T-helper 1 cell (primary cell): ENCODE measurements at regions not wholly inside any gene's neighbourhood (a gene's known extent, or its start where the extent isn't known, plus 50 kb on each side); places are given as distances from the start of the nearest gene placed in this dataset.
A peak's percentile ranks its signal among the peaks of the same experiment; 100 is the strongest.

Source experiments
- DNase-seq, 5 donors: peaks; one replicate each; pipeline ENCODE4 v3.0.0-alpha.2; 2012 to 2020

DNA sequence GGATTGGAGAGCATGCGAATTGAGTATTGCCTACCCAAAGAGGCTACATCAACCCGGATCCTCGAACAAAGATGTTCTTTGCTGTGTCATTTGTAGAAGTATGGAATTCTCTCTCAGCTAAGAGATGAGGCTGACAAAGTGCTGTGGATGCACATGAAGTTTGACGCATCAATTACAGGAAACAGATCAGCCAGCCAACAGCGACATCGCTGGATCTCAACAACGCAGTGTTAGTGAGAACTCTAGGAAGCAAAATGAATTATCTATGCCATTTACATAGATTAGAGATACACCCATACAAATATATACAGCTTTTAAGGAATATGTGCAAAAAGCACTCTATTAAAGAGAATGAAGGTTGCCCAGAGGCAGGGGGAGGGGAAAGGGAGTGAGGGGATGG lies 160.6 kb upstream of the RGMA start:
- no peak for DNase-seq

DNA sequence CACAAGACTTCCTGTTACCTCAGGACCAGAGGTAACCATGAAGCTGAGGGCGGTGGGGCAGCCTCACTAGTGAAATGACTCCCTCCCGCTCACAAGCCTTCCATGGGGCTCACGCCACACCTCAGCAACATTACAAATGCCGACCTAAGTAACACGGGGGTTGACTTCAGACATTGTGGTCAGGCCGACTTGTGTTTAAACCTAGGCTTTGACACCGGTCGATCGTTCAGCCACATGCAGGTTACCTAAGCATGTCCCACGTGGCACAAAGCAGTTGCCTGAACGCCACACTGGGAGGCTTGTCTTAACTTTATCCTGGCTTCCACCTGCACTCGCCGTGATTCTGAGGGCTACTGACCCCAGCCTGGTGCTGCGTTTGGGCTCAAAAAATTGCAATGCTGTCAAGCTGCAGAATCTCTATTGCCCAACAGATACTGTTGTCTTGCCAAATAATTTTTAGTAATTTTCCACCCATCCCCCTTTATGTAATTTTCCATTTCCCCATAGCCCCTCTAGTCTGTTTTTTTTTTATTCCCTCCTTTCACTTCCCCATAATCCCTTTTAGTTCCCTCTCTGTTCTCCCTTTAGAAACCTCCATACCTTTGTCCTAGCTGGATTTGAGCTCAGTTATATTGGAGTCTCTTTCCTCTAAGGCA lies 158.6 kb upstream of the RGMA start:
- no peak for DNase-seq

DNA sequence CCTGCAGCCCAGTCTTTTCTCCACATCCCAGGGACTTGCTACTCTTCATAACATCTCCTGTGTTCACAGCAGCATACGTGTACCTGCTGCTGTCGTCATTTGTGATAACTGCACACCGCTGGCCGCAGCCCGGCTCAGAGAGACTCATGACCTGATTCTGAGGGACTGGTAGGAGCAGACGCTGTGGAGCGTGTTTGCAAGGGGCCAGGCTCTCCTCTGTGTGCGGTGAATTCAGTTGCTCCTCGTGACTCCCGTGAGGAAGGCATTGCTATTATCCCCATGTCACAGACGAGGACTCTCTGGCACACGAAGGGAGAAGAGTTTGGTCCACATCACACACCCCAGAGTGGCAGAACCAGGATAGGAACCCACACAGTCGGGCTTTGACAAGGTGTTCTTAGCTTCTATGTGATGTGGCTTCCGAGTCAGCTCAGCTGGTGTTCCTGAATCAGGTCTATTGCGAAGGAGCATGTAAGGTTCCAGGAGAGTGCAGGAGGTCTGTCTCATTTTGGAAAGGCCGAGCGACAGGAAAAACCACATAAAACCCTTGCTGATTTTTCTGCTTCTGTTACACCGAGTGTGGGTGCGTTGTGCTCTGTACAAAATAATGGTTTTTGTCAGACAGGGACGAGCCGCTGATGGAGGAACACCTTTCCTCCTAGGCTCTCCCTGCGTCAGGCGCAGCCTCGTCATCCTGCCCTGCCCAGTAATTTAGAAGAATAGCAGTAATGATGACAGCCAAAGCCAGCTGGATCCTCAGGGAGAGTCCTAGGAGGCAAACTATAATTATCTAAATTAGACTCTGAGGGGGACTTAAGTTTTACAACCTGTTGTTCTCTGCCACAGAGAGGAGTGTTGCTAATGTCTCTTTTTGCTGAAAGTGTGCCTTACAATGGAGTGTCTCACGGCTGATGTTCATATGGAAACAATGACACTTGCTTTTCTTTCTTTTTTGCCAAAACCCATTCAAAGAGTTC lies 157.5 kb upstream of the RGMA start:
- DNase-seq = no peak

DNA sequence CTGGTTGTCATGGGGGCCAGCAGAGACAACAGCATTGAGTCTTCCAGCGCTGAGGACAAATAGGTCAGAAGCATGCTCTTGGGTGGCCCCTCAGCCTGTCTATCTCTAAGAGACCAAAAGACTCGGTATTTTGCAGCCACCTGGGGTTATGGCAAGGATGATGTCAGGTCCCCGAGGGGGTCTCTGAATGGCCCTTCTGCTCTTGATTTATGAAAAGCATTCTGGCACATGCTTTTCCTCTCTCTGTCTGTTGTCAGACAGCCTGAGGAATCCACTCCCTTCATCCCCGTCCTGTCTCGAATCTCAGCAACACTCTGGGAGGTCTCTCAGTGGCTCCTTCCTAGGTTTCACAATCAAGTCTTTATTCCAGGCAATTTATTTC lies 156.6 kb upstream of the RGMA start:
- no peak for DNase-seq

DNA sequence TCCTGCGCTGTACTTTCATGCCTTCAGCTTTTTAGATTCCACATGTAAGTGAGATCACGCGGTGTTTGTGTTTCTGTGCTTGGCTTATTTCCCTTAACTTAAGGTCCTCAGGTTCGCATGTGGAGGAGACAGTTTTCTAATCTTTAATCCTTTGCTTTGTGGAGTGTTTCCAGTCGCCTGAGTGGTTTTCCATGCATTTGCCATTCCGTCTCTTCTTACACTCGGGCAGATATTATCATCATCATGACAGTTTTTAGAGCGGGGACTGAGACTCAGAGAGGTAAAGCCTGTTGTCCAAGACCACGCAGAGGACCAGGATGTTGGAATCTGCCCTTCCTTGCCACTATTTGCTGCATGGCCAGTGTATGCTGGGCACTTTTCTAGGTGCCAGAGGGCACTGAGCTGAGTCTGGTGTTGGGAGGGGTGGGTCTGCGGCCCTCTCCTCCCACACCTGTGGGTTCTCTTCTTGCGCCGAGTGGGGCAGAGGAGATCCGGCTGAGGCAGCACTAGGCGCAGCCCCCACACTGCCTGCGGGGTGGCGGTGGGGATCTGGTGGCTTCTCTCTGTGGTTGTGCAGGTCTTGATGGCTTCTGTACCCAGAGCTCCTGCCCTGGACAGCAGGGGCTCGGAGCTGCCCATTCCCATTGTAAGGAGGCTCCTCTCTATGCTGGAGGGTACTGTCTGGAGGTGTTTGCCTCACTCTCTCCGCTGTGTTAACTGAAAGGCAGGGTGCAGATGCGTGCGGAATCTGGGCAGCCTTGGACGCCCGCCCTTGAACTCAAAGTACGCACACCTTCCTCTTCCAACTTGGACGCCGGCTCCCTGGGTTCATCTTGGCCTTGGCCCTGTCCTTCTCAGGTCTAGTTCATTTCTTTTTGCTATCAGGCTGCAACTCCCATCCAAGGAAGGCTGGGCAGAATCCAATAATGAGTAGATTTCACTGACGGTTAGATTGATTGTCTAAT lies 156.0 kb upstream of the RGMA start:
- DNase-seq = no peak

DNA sequence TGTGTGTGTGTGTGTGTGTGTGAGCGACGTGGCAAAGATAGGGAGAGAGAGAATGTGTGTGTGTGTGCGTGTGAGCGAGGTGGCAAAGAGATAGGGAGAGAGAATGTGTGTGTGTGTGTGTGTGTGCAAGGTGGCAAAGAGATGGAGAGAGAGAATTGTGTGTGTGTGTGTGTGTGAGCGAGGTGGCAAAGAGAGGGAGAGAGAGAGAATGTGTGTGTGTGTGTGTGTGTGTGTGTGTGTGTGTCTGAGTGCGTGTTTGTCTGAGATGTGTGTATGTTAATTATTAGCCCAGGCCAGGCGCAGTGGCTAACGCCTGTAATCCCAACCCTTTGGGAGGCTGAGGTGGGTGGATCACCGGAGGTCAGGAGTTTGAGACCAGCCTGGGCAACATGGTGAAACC lies 154.6 kb upstream of the RGMA start:
- no peak for DNase-seq

- no peak for DNase-seq
Measured at GRCh38 chr15:93241696-93242585, 152.9 kb upstream of the RGMA start.

DNA sequence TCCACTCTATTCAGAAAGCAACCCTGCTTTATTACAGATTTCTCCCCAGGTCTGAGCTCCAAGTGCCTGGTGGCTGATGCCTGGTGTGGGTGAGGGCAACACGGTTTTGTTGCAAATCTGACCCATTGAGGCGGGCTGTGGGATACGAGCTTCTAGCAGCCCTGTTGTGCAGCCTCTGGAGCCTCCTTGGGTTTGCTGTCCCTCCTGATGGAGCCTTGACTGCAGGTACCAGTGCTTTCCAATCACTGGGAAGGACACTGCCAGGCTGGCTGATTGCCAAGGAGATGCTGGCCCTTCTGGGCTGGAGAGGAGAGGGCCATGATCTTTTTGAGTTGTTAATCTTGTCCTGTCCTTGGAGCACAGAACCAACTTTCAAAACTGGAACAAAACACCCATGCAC lies 151.0 kb upstream of the RGMA start:
- DNase-seq = no peak

GRCh38 chr15:93239591-93239990 lies 150.6 kb upstream of the RGMA start:
- no peak for DNase-seq

- no peak for DNase-seq
Measured at GRCh38 chr15:93238641-93239040, 149.6 kb upstream of the RGMA start.

- DNase-seq = no peak
Measured at GRCh38 chr15:93235926-93236780, 147.1 kb upstream of the RGMA start.

GRCh38 chr15:93235269-93235668 lies 146.3 kb upstream of the RGMA start:
- no peak for DNase-seq

- DNase-seq = no peak
Measured at GRCh38 chr15:93233710-93234109, 144.7 kb upstream of the RGMA start.

DNA sequence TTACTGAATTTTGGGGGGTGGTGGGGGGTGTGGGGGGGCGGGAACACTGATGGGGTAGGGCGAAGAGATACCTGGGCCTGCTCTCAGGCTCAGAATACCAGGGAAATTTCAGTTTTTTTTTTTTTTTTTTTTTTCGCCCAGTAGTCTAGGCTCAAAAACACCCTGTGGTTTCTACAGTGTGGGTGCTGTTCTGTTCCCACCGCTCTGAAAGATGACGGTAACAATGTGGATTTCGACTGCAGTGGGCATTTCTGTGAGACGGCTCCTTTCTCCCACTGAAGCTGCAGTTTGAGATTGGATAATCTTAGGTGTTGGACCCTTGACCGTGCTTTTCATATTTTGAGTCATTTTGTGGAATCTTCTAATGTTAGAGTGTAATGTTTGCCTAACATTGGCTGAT lies 143.8 kb upstream of the RGMA start:
- no peak for DNase-seq

DNA sequence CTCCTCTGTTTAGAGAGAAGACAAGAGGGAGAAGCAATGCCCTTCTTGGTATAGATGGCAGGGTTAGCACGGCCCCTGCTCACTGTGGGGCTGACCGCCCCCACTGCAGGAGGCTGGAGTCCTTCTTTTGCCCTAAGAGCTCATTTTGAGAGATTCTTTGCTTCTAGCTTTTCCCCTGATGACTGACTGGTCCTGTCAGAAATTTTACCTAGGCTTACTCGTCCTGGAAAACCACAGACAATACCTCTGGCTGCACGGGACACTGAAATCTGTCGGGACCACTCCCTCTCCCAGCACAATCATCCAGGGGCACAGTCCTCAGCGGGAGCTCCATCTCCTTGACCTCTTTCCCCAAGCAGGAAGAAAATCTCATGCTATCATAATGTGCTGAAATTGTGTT lies 143.0 kb upstream of the RGMA start:
- DNase-seq = no peak

DNA sequence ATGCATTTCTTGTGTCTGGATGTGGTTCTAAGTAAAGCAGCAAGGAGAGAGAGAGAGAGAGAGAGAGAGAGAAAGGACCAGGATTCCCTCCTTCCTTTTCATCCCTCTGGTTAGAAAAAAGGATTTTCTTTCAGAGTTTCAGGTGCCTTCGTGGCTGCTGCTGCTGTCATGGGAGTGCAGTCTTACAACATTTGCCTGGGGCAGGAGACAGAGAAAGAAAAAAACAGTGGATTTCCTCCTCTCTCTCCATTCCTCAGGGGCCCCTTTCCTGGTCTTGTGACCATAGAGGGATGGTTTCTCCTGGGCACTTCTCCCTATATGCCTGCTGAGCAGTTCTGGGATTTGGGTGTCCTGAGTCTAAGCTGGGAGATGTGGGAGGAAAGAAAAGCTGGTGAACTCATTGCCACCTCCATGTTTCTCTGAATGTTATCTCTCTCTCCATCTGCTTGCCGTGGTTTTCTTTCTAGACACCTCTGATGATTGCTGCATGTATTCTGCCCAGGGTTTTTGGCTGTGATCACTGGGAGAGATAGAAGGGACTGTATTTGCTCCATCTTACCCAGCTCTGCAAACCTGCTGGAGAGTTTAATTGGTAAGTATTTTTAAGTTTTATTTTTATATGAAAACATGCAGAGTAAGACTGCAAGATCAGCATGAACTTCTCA lies 142.4 kb upstream of the RGMA start:
- DNase-seq = no peak

GRCh38 chr15:93228546-93228945 lies 139.5 kb upstream of the RGMA start:
- no peak for DNase-seq

DNA sequence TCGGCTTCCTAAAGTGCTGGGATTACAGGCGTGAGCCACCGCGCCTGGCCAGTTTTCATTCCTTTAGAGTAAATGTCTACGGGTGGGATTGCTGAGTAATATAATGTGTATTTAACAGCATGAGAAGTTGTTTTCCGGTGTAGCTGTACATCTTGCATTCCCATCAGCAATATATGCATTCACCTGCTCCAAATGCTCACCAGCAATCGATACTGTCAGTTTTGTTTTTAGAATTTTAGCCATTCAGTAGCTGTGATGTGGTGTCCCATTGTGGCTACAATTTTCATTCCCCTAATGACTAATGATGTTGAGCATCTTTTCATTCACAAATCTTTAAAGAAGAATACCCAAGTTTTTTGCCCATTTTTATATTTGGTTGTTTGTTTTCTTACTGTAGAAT lies 134.8 kb upstream of the RGMA start:
- peak in 1 of 5 donors; percentile 27 for DNase-seq

- no peak for DNase-seq
Measured at GRCh38 chr15:93221759-93222158, 132.7 kb upstream of the RGMA start.

GRCh38 chr15:93219859-93220420 lies 130.9 kb upstream of the RGMA start:
- no peak for DNase-seq
